Neuron (in vitro differentiated cells): ENCODE measurements at regions not wholly inside any gene's neighbourhood (a gene's known extent, or its start where the extent isn't known, plus 50 kb on each side); places are given as distances from the start of the nearest gene placed in this dataset.
"Not testable (repeated sequence)": the region's sequence is repeated elsewhere in the genome, so short reads cannot be mapped to it uniquely, and the experiment has no call there.

Experiments used
- H2AFZ ChIP-seq: one replicate; pipeline ENCODE4 v1.6.1; 2013; ENCODE audit warnings: low read depth, mild to moderate bottlenecking, inconsistent platforms, low read length, moderate library complexity
- H3K27me3 ChIP-seq: one replicate; pipeline ENCODE4 v1.6.1; 2013; ENCODE audit warnings: low read length; ENCODE audit not compliant: insufficient read depth
- H3K36me3 ChIP-seq: one replicate; pipeline ENCODE4 v1.6.1; 2013; ENCODE audit warnings: low read length; ENCODE audit not compliant: insufficient read depth
- H3K4me1 ChIP-seq: one replicate; pipeline ENCODE4 v1.6.1; 2013; ENCODE audit warnings: low read length; ENCODE audit not compliant: insufficient read depth
- H3K4me3 ChIP-seq: 2 replicates; pipeline ENCODE4 v1.5.1; 2013; ENCODE audit warnings: mild to moderate bottlenecking, low read length, moderate library complexity
- H3K9me3 ChIP-seq: one replicate; pipeline ENCODE4 v1.6.1; 2013; ENCODE audit warnings: low read length

- Histone ChIP-seq H3K4me3 (no peak overlapping the region), H3K9me3 (no peaks in the 10 kb centered on the region), H3K27me3 (no peaks in the 10 kb centered on the region), H3K4me1 (peaks cover 15% of the 10 kb centered on the region), H3K36me3 (no peaks in the 10 kb centered on the region), H2AFZ (no peak overlapping the region)
Observed at GRCh38 chrX:138914767-138915166, 203.2 kb upstream of the FGF13 start.

GRCh38 chrX:138908577-138908976 is 197.1 kb upstream of the FGF13 start:
- H3K36me3 ChIP-seq: no peaks in the 10 kb centered on the region
- no peaks in the 10 kb centered on the region for H3K9me3 ChIP-seq
- peaks cover 8% of the 10 kb centered on the region for H3K4me1 ChIP-seq
- H3K4me3 ChIP-seq: no peak overlapping the region
- H3K27me3 ChIP-seq: no peaks in the 10 kb centered on the region
- H2AFZ ChIP-seq: no peak overlapping the region

GRCh38 chrX:138897621-138898492 is 186.3 kb upstream of the FGF13 start:
- no peak overlapping the region for H3K4me3 ChIP-seq
- no peaks in the 10 kb centered on the region for H3K27me3 ChIP-seq
- H3K36me3 ChIP-seq: no peaks in the 10 kb centered on the region
- no peak overlapping the region for H2AFZ ChIP-seq
- H3K9me3 ChIP-seq: no peaks in the 10 kb centered on the region
- H3K4me1 ChIP-seq: peaks cover 3% of the 10 kb centered on the region

- Histone ChIP-seq H3K4me1 (no peaks in the 10 kb centered on the region), H3K9me3 (no peaks in the 10 kb centered on the region)
Observed at GRCh38 chrX:138890491-138890890, 179.0 kb upstream of the FGF13 start.

GRCh38 chrX:138889149-138889548 is 177.6 kb upstream of the FGF13 start:
- H2AFZ ChIP-seq: no peak overlapping the region
- H3K27me3 ChIP-seq: no peaks in the 10 kb centered on the region
- no peak overlapping the region for H3K4me3 ChIP-seq
- H3K9me3 ChIP-seq: no peaks in the 10 kb centered on the region
- no peaks in the 10 kb centered on the region for H3K4me1 ChIP-seq
- H3K36me3 ChIP-seq: no peaks in the 10 kb centered on the region

More at GRCh38 chrX:138890491-138890890, 179.0 kb upstream of the FGF13 start:
- H3K27me3 ChIP-seq: no peaks in the 10 kb centered on the region
- H2AFZ ChIP-seq: no peak overlapping the region
- H3K4me3 ChIP-seq: no peak overlapping the region
- H3K36me3 ChIP-seq: no peaks in the 10 kb centered on the region

- no peaks in the 10 kb centered on the region for H3K4me1 ChIP-seq
- H3K4me3 ChIP-seq: no peak overlapping the region
- H3K9me3 ChIP-seq: no peaks in the 10 kb centered on the region
- H3K27me3 ChIP-seq: no peaks in the 10 kb centered on the region
- H2AFZ ChIP-seq: no peak overlapping the region
- H3K36me3 ChIP-seq: no peaks in the 10 kb centered on the region
Observed at GRCh38 chrX:138886769-138887168, 175.3 kb upstream of the FGF13 start.

- H3K4me3 ChIP-seq: no peak overlapping the region
- no peak overlapping the region for H2AFZ ChIP-seq
- H3K9me3 ChIP-seq: no peaks in the 10 kb centered on the region
- H3K36me3 ChIP-seq: no peaks in the 10 kb centered on the region
- H3K4me1 ChIP-seq: no peaks in the 10 kb centered on the region
- H3K27me3 ChIP-seq: no peaks in the 10 kb centered on the region
Observed at GRCh38 chrX:138885886-138886285, 174.4 kb upstream of the FGF13 start.

GRCh38 chrX:138880293-138880692 is 168.8 kb upstream of the FGF13 start:
- H3K4me1 ChIP-seq, H3K36me3 ChIP-seq, H2AFZ ChIP-seq, H3K27me3 ChIP-seq, H3K4me3 ChIP-seq, H3K9me3 ChIP-seq: not testable (repeated sequence)

GRCh38 chrX:138877746-138878145 is 166.2 kb upstream of the FGF13 start:
- no peak overlapping the region for H2AFZ ChIP-seq
- H3K36me3 ChIP-seq: no peaks in the 10 kb centered on the region
- H3K4me1 ChIP-seq: peaks cover 3% of the 10 kb centered on the region
- H3K4me3 ChIP-seq: no peak overlapping the region
- H3K9me3 ChIP-seq: no peaks in the 10 kb centered on the region
- no peaks in the 10 kb centered on the region for H3K27me3 ChIP-seq

GRCh38 chrX:138875472-138875871 is 164.0 kb upstream of the FGF13 start:
- Histone ChIP-seq H3K4me3 (no peak overlapping the region), H3K27me3 (no peaks in the 10 kb centered on the region), H2AFZ (no peak overlapping the region), H3K9me3 (no peaks in the 10 kb centered on the region), H3K36me3 (no peaks in the 10 kb centered on the region), H3K4me1 (peaks cover 11% of the 10 kb centered on the region)

- no peaks in the 10 kb centered on the region for H3K9me3 ChIP-seq
- no peak overlapping the region for H3K4me3 ChIP-seq
- no peaks in the 10 kb centered on the region for H3K27me3 ChIP-seq
- H3K4me1 ChIP-seq: peaks cover 11% of the 10 kb centered on the region
- H2AFZ ChIP-seq: no peak overlapping the region
- H3K36me3 ChIP-seq: no peaks in the 10 kb centered on the region
Observed at GRCh38 chrX:138874271-138874935, 162.9 kb upstream of the FGF13 start.

GRCh38 chrX:138873640-138874039 is 162.1 kb upstream of the FGF13 start:
- H3K27me3 ChIP-seq, H2AFZ ChIP-seq, H3K4me3 ChIP-seq, H3K36me3 ChIP-seq, H3K9me3 ChIP-seq: not testable (repeated sequence)
- H3K4me1 ChIP-seq: peaks cover 11% of the 10 kb centered on the region

GRCh38 chrX:138872537-138872936 is 161.0 kb upstream of the FGF13 start:
- Histone ChIP-seq H2AFZ (no peak overlapping the region), H3K9me3 (no peaks in the 10 kb centered on the region), H3K27me3 (no peaks in the 10 kb centered on the region), H3K4me3 (no peak overlapping the region), H3K4me1 (peaks cover 11% of the 10 kb centered on the region), H3K36me3 (no peaks in the 10 kb centered on the region)
